KMS-11 (cell line): ENCODE measurements at regions not wholly inside any gene's neighbourhood (a gene's known extent, or its start where the extent isn't known, plus 50 kb on each side); places are given as distances from the start of the nearest gene placed in this dataset.

ENCODE experiments used
- H2AFZ ChIP-seq: fragments of 200-600 bp; sonication (generic); 2 replicates; pipeline ENCODE4 v1.6.1; 2016; ENCODE audit warnings: antibody characterized with exemption, mixed run types, low read depth
- H3K27ac ChIP-seq: fragments of 200-600 bp; sonication (generic); 2 replicates; pipeline ENCODE4 v1.6.1; 2016; ENCODE audit warnings: mild to moderate bottlenecking, mixed run types
- H3K27me3 ChIP-seq: fragments of 200-600 bp; sonication (generic); 2 replicates; pipeline ENCODE4 v1.6.1; 2017; ENCODE audit warnings: mild to moderate bottlenecking, low read depth, mixed run types, moderate library complexity; ENCODE audit not compliant: insufficient read depth
- H3K36me3 ChIP-seq: fragments of 200-600 bp; sonication (generic); 2 replicates; pipeline ENCODE4 v1.6.1; 2017; ENCODE audit warnings: mild to moderate bottlenecking, mixed run types; ENCODE audit not compliant: insufficient read depth
- H3K4me1 ChIP-seq: fragments of 200-600 bp; sonication (generic); 2 replicates; pipeline ENCODE4 v1.6.1; 2016; ENCODE audit warnings: mild to moderate bottlenecking, low read depth, mixed run types; ENCODE audit not compliant: poor library complexity, severe bottlenecking
- H3K4me2 ChIP-seq: fragments of 200-600 bp; sonication (generic); 2 replicates; pipeline ENCODE4 v1.7.0; 2016; ENCODE audit warnings: mild to moderate bottlenecking, mixed run types
- H3K4me3 ChIP-seq: fragments of 200-600 bp; sonication (generic); IDR thresholded peaks from 2 replicates; pipeline ENCODE4 v1.6.1; 2017; ENCODE audit warnings: low read depth, low read length, mixed read lengths; ENCODE audit not compliant: insufficient read depth
- H3K79me2 ChIP-seq: fragments of 200-600 bp; sonication (generic); 2 replicates; pipeline ENCODE4 v1.6.1; 2016; ENCODE audit warnings: low read depth, mixed run types; ENCODE audit not compliant: insufficient read depth
- H3K9ac ChIP-seq: fragments of 200-600 bp; sonication (generic); 2 replicates; pipeline ENCODE4 v1.6.1; 2016; ENCODE audit warnings: mild to moderate bottlenecking, mixed run types
- H4K20me1 ChIP-seq: fragments of 200-600 bp; sonication (generic); 2 replicates; pipeline ENCODE4 v1.6.1; 2016; ENCODE audit warnings: mild to moderate bottlenecking, mixed run types; ENCODE audit not compliant: insufficient read depth
- TF ChIP-seq, protein P1 (sequence below): fragments of 200-600 bp; sonication (generic); conservative IDR thresholded peaks from 2 replicates; pipeline ENCODE4 v1.6.1; 2017; ENCODE audit warnings: low read depth, mild to moderate bottlenecking, antibody characterized with exemption, low read length, moderate library complexity, mixed read lengths

DNA sequence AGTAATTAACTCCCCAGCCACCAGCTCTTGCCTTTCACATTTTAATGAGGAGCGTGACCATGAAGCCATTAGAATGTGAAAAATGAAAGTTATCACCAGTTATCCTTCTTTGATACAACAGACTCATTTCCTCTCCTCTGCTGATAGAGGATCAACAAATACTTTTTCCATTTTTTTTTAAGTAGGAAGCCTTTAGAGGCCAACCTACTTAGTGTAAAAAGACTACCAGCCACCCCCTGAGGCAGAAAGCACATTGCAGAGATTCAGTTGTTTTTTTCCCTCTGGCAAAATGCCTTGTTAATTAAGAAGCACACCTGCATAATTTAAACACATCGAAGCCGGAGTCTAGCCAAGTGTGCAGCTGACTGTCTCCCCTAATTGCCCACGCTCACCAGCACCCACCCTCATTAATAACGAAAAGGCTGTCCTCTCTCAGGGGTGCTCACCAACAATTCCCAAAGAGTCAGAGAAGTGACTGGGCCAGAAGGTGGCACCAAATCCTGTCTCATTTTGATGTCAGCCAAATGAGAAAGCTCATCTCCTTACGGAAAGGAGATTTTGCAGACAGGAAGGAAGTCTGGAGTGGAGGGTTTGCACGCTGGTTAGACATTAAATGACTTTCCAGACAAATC is 60.9 kb upstream of the MC3R start:
- Histone ChIP-seq H3K79me2 (no peaks in the 10 kb centered on the region), H3K27me3 (no peaks in the 10 kb centered on the region), H3K36me3 (no peaks in the 10 kb centered on the region), H3K4me2 (no peak overlapping the region), H3K4me3 (no peak overlapping the region), H3K9ac (no peak overlapping the region), H4K20me1 (no peaks in the 10 kb centered on the region), H2AFZ (no peak overlapping the region), H3K27ac (no peak overlapping the region), H3K4me1 (no peaks in the 10 kb centered on the region)
- TF ChIP-seq, protein P1, sequence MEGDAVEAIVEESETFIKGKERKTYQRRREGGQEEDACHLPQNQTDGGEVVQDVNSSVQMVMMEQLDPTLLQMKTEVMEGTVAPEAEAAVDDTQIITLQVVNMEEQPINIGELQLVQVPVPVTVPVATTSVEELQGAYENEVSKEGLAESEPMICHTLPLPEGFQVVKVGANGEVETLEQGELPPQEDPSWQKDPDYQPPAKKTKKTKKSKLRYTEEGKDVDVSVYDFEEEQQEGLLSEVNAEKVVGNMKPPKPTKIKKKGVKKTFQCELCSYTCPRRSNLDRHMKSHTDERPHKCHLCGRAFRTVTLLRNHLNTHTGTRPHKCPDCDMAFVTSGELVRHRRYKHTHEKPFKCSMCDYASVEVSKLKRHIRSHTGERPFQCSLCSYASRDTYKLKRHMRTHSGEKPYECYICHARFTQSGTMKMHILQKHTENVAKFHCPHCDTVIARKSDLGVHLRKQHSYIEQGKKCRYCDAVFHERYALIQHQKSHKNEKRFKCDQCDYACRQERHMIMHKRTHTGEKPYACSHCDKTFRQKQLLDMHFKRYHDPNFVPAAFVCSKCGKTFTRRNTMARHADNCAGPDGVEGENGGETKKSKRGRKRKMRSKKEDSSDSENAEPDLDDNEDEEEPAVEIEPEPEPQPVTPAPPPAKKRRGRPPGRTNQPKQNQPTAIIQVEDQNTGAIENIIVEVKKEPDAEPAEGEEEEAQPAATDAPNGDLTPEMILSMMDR = peak; percentile 45

DNA sequence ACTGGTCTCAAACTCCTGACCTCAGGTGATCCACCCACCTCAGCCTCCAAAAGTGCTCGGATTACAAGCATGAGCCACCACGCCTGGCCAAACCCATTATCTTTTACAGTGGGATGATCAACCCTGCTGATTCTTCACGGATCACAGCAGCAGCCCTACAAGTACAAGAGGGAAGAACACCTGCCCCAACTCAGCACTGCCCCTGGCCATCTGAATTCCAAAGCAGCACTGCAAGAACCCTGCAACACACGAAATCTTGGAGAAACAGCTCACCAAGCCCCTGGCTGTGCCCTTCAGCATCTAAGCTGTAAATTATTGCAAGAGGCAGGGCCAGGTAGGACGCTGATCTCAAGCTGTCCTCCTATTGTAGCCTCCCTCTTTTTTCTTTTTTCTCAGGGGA is 54.5 kb upstream of the MC3R start:
- Histone ChIP-seq H4K20me1 (no peaks in the 10 kb centered on the region), H2AFZ (no peak overlapping the region), H3K4me2 (no peak overlapping the region), H3K4me1 (no peaks in the 10 kb centered on the region), H3K79me2 (no peaks in the 10 kb centered on the region), H3K36me3 (no peaks in the 10 kb centered on the region), H3K9ac (no peak overlapping the region), H3K27ac (no peak overlapping the region), H3K4me3 (no peak overlapping the region), H3K27me3 (no peaks in the 10 kb centered on the region)
- TF ChIP-seq, protein P1 = no peak

DNA sequence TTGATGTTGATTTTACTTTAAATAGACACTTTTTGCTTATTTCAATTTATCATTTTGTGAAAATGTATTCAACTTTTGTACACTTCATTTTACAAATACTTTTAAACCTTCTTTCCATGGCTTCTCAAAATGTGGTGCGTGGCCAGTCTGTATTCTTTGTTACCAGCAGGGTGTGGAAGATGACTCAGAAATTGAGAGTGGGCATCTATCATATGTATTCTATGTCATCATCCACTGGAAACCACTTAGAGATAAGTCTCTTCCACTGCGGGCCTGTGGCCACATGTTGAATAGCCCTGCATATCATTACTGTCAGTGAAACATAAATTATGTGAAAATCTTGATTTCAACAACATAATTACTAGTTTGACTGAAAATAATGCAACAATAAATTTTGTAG is 52.6 kb upstream of the MC3R start:
- TF ChIP-seq, protein P1 = no peak
- Histone ChIP-seq H3K9ac (no peak overlapping the region), H3K79me2 (no peaks in the 10 kb centered on the region), H4K20me1 (no peaks in the 10 kb centered on the region), H3K36me3 (no peaks in the 10 kb centered on the region), H3K27ac (no peak overlapping the region), H3K4me2 (no peak overlapping the region), H3K27me3 (no peaks in the 10 kb centered on the region), H3K4me1 (no peaks in the 10 kb centered on the region), H3K4me3 (no peak overlapping the region), H2AFZ (no peak overlapping the region)
